Neural progenitor cell (in vitro differentiated cells): ENCODE measurements at regions not wholly inside any gene's neighbourhood (a gene's known extent, or its start where the extent isn't known, plus 50 kb on each side); places are given as distances from the start of the nearest gene placed in this dataset.

Experiments used
- CTCF ChIP-seq: fragments of 200-600 bp; sonication (generic); IDR thresholded peaks from 2 replicates; pipeline ENCODE4 v1.5.1; 2017; ENCODE audit warnings: antibody characterized with exemption, mild to moderate bottlenecking
- EZH2 ChIP-seq: fragments of 200-600 bp; sonication (generic); IDR thresholded peaks from 2 replicates; pipeline ENCODE4 v1.6.1; 2017; ENCODE audit warnings: antibody characterized with exemption, mild to moderate bottlenecking, moderate library complexity

GRCh38 chr13:37226971-37227370, 121.5 kb upstream of the CSNK1A1L start:
- TF ChIP-seq EZH2 (no peak), CTCF (no peak)
